Suppressor macrophage treated with lipopolysaccharide for 1 hour (primary cell): ENCODE measurements at regions not wholly inside any gene's neighbourhood (a gene's known extent, or its start where the extent isn't known, plus 50 kb on each side); places are given as distances from the start of the nearest gene placed in this dataset.

Experiments
- DNase-seq, 3 donors: peaks; one replicate each; pipeline ENCODE4 v3.0.0-alpha.2; 2020 to 2022

GRCh38 chr16:79327836-79328235 is 272.7 kb downstream of the MAF start:
- DNase-seq = no peak

- DNase-seq = no peak
Measured at GRCh38 chr16:79326549-79326948, 274.0 kb downstream of the MAF start.

GRCh38 chr16:79325226-79325945 is 275.2 kb downstream of the MAF start:
- no peak for DNase-seq

- DNase-seq = no peak
Measured at GRCh38 chr16:79320956-79321355, 279.6 kb downstream of the MAF start.

GRCh38 chr16:79318143-79318899 is 282.2 kb downstream of the MAF start:
- DNase-seq = no peak

- DNase-seq = no peak
Measured at GRCh38 chr16:79317521-79317920, 283.0 kb downstream of the MAF start.

GRCh38 chr16:79317026-79317425 is 283.5 kb downstream of the MAF start:
- no peak for DNase-seq

GRCh38 chr16:79316004-79316458 is 284.5 kb downstream of the MAF start:
- peak; percentile 24 to 45 (median 41) for DNase-seq

- no peak for DNase-seq
Measured at GRCh38 chr16:79312502-79312901, 288.0 kb downstream of the MAF start.

- DNase-seq = no peak
Measured at GRCh38 chr16:79310710-79311109, 289.8 kb downstream of the MAF start.

GRCh38 chr16:79309606-79310005 is 290.9 kb downstream of the MAF start:
- peak in 2 of 3 donors; percentile 53 to 61 for DNase-seq

GRCh38 chr16:79307214-79307613 is 293.3 kb downstream of the MAF start:
- peak; percentile 93 to 94 (median 94) for DNase-seq

GRCh38 chr16:79305074-79305473 is 295.5 kb downstream of the MAF start:
- no peak for DNase-seq

GRCh38 chr16:79303959-79304387 is 296.6 kb downstream of the MAF start:
- DNase-seq = no peak

- DNase-seq = peak in 2 of 3 donors; percentile 25 to 32
Measured at GRCh38 chr16:79303206-79303605, 297.3 kb downstream of the MAF start.

- no peak for DNase-seq
Measured at GRCh38 chr16:79302731-79303130, 297.8 kb downstream of the MAF start.

GRCh38 chr16:79301051-79301450 is 299.5 kb downstream of the MAF start:
- no peak for DNase-seq

- no peak for DNase-seq
Measured at GRCh38 chr16:79298894-79299799, 301.4 kb downstream of the MAF start.

GRCh38 chr16:79298476-79298875 is 302.1 kb downstream of the MAF start:
- no peak for DNase-seq

GRCh38 chr16:79297805-79298204 is 302.7 kb downstream of the MAF start:
- no peak for DNase-seq

GRCh38 chr16:79297296-79297695 is 303.2 kb downstream of the MAF start:
- DNase-seq = no peak

- no peak for DNase-seq
Measured at GRCh38 chr16:79296491-79296890, 304.0 kb downstream of the MAF start.

GRCh38 chr16:79295746-79296145 is 304.8 kb downstream of the MAF start:
- no peak for DNase-seq
